ENCODE measurements at regions not wholly inside any gene's neighbourhood (a gene's known extent, or its start where the extent isn't known, plus 50 kb on each side); places are given as distances from the start of the nearest gene placed in this dataset.
"Not testable (repeated sequence)": the region's sequence is repeated elsewhere in the genome, so short reads cannot be mapped to it uniquely, and the experiment has no call there.

DNA sequence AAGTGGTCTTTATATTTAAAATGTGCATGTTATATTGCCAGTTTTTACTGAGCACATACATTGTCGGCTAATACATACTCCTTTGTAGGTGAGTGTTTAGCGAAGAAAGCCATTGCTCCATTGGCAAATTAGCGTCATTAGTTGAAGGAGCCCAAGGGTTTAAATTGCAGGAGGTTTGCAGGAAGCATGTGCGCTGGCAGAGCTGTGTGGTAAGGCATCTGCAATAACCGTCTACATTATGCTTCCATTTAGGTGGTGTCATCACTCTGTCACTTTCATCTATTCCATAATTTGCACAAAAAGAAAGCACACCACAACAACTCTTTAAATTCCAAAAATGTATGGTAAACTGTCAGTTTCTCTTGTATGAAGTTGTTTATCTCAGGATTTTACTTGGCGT, 82.8 kb upstream of the BDP1 start:
- TF ChIP-seq, protein P1, sequence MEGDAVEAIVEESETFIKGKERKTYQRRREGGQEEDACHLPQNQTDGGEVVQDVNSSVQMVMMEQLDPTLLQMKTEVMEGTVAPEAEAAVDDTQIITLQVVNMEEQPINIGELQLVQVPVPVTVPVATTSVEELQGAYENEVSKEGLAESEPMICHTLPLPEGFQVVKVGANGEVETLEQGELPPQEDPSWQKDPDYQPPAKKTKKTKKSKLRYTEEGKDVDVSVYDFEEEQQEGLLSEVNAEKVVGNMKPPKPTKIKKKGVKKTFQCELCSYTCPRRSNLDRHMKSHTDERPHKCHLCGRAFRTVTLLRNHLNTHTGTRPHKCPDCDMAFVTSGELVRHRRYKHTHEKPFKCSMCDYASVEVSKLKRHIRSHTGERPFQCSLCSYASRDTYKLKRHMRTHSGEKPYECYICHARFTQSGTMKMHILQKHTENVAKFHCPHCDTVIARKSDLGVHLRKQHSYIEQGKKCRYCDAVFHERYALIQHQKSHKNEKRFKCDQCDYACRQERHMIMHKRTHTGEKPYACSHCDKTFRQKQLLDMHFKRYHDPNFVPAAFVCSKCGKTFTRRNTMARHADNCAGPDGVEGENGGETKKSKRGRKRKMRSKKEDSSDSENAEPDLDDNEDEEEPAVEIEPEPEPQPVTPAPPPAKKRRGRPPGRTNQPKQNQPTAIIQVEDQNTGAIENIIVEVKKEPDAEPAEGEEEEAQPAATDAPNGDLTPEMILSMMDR (IDR thresholded peaks at IDR 0.05), result not testable (repeated sequence)
- TF ChIP-seq ZFX (IDR thresholded peaks at IDR 0.05; ENCODE audit: borderline replicate concordance), result not testable (repeated sequence)

Measured in 22Rv1 (cell line).